PC-3 (cell line): ENCODE measurements at regions not wholly inside any gene's neighbourhood (a gene's known extent, or its start where the extent isn't known, plus 50 kb on each side); places are given as distances from the start of the nearest gene placed in this dataset.

Experiments
- EZH2 ChIP-seq: fragments of 300-600 bp; sonication (generic); IDR thresholded peaks from one replicate; pipeline ENCODE4 v1.6.1; 2017; ENCODE audit warnings: antibody characterized with exemption, mild to moderate bottlenecking, low read length; ENCODE audit not compliant: unreplicated experiment
- EZH2phosphoT487 ChIP-seq: fragments of 300-600 bp; sonication (generic); IDR thresholded peaks from 2 replicates; pipeline ENCODE4 v1.6.1; 2018; ENCODE audit warnings: mild to moderate bottlenecking, antibody characterized with exemption, low read length, borderline replicate concordance
- TF ChIP-seq, protein P1 (sequence below): fragments of 300-600 bp; sonication (generic); conservative IDR thresholded peaks from 2 replicates; pipeline ENCODE4 v1.5.1; 2017; ENCODE audit warnings: antibody characterized with exemption, low read depth, mild to moderate bottlenecking, low read length

DNA sequence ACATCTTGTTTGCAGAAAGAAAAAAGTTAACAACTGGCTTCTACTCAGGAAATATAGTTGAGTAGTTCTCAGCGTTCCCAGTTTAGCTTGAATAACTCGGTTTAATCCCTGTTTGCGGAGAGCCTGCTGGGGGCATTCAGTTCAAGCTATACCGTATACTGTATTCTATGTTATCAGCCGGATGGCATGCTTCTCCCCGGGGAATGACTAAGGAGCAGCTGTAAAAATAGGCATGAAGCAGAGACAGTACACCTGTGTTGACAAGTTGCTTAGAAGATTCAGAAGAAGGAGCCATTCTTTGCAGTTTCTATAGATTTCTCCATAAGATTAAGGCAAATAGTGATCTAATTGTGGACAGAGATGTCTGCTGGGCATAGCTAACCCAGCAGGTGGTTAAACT is 267.8 kb upstream of the NCAM2 start:
- TF ChIP-seq, protein P1, sequence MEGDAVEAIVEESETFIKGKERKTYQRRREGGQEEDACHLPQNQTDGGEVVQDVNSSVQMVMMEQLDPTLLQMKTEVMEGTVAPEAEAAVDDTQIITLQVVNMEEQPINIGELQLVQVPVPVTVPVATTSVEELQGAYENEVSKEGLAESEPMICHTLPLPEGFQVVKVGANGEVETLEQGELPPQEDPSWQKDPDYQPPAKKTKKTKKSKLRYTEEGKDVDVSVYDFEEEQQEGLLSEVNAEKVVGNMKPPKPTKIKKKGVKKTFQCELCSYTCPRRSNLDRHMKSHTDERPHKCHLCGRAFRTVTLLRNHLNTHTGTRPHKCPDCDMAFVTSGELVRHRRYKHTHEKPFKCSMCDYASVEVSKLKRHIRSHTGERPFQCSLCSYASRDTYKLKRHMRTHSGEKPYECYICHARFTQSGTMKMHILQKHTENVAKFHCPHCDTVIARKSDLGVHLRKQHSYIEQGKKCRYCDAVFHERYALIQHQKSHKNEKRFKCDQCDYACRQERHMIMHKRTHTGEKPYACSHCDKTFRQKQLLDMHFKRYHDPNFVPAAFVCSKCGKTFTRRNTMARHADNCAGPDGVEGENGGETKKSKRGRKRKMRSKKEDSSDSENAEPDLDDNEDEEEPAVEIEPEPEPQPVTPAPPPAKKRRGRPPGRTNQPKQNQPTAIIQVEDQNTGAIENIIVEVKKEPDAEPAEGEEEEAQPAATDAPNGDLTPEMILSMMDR: no peak
- TF ChIP-seq EZH2phosphoT487 (no peak), EZH2 (no peak)
